ENCODE measurements at regions not wholly inside any gene's neighbourhood (a gene's known extent, or its start where the extent isn't known, plus 50 kb on each side); places are given as distances from the start of the nearest gene placed in this dataset.

- no peak for DNase-seq (ENCODE audit: low read depth)
Observed at GRCh38 chr3:46146548-46146947, 61.6 kb downstream of the CCR1 start.

DNA sequence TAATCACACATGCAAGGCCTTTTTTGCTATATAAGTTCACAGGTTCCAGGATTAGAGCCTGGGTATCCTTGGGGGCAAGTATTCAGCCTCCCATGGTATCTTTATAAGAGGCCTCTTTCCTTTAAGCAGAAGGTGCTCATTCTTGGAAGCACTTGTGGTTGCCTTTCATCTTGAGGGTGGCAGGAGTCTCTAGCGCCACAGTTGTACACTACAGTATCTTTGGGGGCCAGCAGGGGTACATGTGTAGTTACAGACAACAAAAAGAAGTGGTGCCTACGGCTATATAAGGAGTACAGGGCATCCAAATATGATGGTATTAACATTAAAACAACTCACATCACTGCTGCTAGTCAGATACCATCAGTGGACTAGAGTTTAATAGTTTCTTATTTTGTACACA, 62.1 kb downstream of the CCR1 start:
- no peak for DNase-seq (ENCODE audit: low read depth)

DNA sequence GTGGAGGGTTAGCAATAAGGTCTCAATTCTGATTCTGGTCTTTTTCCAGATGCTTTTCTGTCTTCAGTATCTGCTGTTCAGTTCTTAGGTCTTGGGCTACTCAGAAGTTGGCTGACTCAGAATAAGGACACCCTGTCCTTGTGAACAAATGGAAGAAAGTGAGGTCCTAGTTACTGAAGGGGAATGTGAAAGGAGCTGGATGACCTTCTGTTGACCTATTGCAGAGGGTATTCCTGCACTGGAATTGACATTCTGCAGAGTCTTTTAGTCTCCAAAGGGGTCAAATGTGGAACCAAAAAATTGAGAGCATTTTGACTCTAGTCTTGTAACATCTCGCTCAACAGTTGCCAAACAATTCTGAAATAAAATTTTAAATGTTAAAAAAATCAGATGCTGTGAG, 63.0 kb downstream of the CCR1 start:
- DNase-seq (ENCODE audit: low read depth): no peak

DNA sequence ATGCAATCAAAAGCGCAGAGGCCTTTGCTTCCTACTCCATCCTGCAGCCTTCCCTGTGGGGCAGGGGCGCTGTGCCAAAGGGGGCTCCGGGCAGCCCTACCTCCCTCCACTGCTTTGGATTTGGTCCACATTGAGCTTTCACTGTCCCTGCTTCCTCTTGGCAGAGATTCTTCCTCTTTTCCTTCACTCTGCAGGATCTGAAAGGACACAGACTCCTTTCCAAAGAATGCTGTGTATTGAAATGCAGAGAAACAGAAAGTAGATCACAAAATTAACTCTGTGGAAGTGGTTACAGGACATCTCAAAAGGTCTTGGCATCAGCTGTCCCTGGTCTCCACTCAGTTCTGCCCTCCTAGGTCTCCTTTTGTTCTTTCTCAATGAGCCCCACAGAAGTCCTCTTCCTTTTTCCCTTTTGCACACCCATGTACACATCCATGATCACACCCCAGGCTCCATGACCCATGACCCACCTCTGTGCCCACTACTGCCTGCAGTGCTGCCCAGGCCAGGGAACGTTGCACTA, 64.1 kb downstream of the CCR1 start:
- no peak for DNase-seq (ENCODE audit: low read depth)

DNA sequence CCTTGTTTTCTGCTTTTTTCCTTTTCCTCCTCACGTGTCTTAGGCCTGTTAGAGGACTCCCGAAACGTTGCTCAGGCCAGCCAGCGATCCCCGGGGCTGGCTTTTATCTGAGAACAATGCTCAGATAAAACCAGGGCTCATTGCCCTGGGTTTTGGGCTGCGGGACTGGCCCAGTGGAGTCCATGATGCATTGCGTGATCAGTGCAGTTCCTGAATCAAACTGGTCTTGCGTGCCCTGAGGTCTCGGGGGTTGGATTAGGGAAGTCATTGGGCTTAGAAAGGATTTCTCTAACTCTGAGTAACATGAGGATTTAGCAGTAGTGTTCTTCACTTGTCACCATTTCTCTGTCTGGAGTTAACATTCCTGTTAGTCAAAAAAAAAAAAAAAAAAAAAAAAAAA, 66.3 kb downstream of the CCR1 start:
- no peak for DNase-seq (ENCODE audit: low read depth)

DNA sequence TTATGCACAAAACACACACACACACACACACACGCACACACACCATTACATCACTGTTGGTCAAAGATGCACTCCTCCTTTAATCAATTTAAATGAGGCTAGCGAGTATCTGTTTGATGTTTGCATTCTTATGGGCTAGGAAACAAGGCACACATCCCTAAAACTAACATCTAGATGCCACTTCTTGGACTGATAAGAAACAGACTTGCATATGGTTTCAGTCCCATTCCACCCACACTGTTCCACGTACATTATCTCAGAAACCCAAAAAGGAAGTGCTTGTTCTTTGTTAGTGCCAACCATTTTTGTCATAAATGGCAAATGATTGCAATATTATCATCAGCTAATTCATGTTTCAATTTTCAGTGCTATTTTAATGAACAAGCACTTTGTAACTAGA, 69.5 kb downstream of the CCR1 start:
- no peak for DNase-seq (ENCODE audit: low read depth)

- no peak for DNase-seq (ENCODE audit: low read depth)
Observed at GRCh38 chr3:46135475-46135874, 72.6 kb downstream of the CCR1 start.

GRCh38 chr3:46133285-46133684, 74.8 kb downstream of the CCR1 start:
- DNase-seq (ENCODE audit: low read depth): no peak

DNA sequence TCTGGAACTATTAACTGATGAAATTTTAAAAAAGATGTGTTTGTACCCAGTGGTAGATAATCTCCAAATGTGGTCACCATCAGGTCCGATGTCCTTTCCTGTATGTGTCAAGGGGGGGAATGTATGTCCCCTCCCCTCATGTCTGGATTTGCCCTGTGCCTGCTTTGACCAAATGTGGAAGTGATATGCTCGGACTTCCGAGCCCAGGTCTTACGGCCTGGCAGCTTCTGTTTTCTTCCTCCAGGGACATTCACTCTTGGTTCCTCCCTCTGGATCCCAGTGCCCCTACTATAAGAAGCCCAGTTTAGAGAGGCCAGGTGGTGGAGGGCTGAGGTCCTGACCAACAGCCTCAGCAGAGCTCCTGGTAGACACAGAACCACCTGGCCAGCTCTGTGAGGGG, 75.5 kb downstream of the CCR1 start:
- DNase-seq (ENCODE audit: low read depth): no peak

DNA sequence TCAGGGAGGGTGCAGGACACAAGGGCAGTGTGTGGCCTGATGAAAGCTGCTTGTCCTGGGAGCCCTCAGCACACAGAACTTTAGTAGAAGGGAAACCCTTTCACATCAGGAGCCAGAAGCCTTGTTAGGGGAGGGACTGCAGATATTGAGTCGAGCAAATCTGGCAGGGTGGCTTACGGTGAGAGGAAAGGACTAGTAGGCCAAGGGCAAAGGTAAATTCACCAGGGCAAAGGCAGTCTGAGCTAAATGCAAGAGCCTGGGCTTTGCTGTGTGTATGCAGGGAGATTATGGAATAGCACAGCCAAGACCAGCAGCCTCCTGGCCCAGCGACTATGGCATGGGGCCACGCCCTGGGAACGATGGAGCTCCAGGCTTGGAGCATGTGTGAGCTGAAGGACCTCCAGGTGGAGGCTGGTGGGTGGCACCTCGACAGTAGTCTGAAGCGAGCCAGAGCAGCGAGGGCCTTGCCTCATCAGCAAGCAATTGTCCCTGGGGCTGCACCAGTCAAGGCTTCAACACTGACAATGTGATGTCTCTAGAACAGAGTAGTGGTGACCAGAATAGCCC, 76.1 kb downstream of the CCR1 start:
- DNase-seq (ENCODE audit: low read depth): no peak

GRCh38 chr3:46130631-46131310, 77.3 kb downstream of the CCR1 start:
- DNase-seq (ENCODE audit: low read depth): no peak

GRCh38 chr3:46129588-46130272, 78.4 kb downstream of the CCR1 start:
- DNase-seq (ENCODE audit: low read depth): no peak

DNA sequence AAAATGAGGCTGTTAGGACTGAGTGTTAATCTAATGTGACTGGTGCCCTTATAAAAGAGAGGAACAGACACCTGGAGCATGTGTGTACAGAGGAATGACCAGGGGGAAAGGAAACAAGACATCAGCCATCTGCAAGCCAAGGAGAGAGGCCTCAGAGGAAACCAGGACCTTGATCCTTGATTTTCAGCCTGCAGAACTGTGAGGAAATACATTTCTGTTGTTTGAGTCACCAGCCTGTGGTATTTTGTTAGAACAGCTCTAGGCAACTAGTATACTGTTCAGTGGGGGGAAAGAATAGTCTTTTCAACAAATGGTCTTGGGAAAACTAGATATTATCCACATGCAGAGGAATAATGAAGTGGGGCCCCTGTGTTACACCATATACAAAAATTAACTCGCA, 80.6 kb downstream of the CCR1 start:
- DNase-seq (ENCODE audit: low read depth): no peak

DNA sequence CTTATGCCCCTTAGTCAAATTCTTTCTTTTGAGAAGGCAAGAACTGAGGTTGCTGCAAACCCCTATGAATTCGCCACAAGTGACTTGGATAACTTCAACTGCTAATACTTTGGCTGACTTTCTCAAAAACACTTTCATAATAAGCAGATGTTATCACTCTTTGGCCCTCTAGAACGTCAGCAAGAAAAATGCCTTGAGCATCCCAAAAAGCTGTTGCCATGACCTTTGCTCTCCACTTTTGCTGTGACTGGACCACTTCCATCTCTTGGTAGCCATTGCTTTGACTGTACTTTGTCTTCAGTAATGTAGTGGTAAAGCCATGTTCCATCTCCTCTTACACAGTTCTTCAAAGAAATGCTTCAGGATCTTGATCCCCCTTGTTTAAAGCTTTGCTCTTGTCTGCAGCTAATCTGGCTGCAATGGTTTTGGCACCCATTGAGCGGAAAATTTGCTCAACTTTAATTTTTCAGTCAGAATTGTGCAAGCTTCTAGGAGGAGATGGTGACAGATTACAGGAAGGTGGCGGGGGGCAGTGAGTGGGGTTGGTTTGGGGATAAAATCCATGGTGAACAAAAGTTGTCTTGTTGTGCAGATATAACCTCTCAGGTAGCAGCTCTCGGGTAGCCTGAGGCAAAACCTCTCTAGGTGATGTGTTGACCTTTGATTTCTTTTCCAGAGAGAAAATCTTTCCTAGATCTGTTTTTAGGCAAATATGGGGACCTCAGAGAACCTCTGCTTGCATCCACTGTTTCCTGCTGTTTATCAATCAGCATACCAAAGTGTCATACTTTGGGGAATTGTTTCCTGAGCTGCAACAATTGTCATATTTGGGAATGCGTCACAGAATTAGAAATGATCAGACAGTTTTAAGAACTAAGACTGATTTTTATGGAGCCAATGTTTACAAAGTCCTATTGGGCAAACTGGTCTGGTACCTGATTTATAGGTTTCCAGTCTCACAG, 83.6 kb downstream of the CCR1 start:
- DNase-seq (ENCODE audit: low read depth): no peak

DNA sequence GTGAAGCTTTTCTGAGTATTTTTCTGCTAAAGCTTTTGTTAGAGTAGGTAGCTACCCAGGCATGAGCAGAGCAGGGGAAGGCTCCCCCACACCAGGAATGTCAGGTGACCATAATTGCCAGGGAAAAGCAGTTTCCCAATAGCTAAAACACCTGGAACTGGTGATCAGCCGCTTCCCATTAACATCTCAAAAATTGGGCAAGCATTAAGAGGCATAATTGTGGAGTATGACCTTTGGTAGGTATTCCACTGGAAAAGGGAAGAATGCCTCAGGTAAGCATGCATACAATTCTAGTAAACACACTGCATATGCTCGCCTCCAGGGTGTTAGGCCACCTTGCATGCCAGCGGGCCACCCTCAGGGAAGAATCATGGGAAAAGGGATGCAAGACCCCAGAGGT, 84.5 kb downstream of the CCR1 start:
- DNase-seq (ENCODE audit: low read depth): no peak

DNA sequence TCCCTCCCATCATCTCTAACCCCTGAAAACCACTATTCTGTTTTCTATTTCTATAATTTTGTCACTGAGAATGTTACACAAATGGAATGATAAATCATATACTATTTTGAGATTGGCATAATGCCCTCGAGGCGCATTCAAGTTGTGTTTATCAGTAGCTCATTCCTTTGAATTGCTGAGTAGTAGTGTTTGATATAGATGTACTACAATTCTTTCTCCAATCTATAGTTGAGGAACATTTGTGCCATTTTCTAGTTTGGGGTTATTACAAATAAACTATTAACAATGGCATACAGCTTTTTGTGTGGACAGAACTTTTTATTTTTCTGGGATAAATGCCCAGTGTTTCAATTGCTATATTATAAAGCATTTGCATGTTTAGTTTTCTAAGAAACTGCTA, 86.0 kb downstream of the CCR1 start:
- DNase-seq (ENCODE audit: low read depth): no peak

- DNase-seq (ENCODE audit: low read depth): no peak
Observed at GRCh38 chr3:46120983-46121382, 87.1 kb downstream of the CCR1 start.

DNA sequence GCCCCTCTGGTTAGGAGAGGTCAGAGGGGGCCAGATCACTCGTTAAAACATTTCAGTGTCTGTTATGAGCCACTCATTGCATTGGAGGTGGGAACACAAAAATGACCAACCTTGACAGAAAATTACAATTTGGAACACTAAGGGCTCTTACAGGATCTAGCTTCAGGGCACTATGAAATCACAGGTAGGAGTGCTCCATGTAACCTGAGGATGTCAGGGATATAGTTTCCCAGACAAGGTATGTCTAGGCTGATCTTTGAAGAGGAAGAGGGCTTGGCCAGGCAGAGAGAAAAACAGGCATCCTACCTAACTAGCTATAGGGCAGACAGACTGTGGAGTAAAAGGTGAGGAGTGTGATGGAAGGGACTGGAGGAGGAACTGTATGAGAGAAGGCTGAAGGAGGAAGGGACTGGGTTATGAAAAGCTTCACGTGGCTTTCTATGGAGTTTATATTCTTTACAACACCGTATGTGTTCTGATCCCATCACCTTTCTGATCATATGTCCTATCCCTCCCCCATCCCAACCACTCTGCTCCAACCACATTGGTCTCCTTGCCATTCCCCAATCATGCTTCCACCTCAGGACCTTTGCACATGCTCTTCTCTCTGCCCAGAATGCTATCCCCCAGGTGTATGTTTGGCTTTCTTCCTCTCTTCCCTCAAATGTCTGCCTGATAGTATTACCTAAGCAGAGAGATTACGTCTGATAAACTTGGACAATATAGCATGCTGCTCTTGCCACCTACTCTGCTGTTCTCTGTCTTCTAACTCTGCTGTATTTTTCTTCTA, 88.2 kb downstream of the CCR1 start:
- no peak for DNase-seq (ENCODE audit: low read depth)

- DNase-seq (ENCODE audit: low read depth): no peak
Observed at GRCh38 chr3:46119253-46119652, 88.9 kb downstream of the CCR1 start.

DNA sequence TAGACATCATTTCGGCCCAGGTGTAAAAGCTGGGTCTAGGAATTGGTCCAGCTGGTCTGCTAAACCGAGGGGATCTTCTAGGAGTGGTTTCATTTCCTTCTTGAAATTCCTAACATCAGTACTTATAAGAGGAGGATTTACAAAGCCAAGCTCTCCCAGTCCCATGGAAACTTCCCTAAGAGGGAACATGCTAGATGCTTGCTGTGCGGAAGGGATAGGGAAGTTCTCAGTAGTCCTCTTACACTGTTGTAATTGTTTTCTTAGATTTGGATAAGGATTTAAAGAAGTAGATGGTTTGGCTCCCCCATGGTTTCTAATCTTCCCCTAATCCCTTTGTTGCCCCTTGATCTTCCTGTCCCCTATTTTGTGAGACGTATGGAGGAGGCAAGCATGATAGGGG, 89.7 kb upstream of the XCR1 start:
- no peak for DNase-seq (ENCODE audit: low read depth)

DNA sequence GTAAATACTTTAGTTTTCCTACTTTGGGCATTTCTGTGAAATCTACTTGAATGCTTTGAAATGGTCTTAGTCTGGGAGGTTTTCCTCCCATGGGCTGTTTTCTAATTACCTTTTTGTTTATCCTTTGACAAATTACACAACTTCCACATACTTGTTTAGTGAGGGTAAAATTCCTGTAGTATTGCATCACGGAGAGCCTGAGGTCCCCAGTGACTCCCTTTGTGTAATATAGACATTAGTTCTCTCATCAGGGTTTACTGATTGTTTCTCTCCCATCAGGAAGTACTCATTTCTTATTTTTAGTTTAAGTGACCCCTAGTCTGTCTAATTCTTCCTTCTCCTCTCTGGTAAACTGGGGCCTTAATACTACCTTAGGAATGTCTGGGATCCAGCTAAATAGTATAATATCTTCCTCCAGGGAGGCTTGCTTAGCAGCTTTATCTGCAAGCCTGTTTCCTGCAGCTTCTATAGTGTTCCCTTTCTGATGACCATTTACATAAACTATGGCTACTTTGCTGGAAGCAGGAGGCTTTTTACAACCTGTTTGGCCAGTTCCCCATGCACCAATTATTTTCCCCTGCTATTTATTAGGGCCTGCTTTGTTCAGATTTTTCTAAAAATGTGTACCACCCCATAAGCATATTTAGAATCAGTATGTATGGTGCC, 87.2 kb upstream of the XCR1 start:
- no peak for DNase-seq (ENCODE audit: low read depth)
